Erythroblast (primary cell): ENCODE measurements at regions not wholly inside any gene's neighbourhood (a gene's known extent, or its start where the extent isn't known, plus 50 kb on each side); places are given as distances from the start of the nearest gene placed in this dataset.

Experiments
- GATA1 ChIP-seq: IDR thresholded peaks from 2 replicates; pipeline ENCODE4 v1.6.1; 2011; ENCODE audit warnings: low read depth, mild to moderate bottlenecking, control low read depth, low read length, moderate library complexity
- POLR2A ChIP-seq: IDR thresholded peaks from 2 replicates; pipeline ENCODE4 v1.6.1; 2011; ENCODE audit warnings: mild to moderate bottlenecking, low read length

- no peak for TF ChIP-seq POLR2A
- no peak for TF ChIP-seq GATA1
Observed at GRCh38 chr15:38190501-38190900, 62.1 kb upstream of the SPRED1 start.
